ENCODE measurements at regions not wholly inside any gene's neighbourhood (a gene's known extent, or its start where the extent isn't known, plus 50 kb on each side); places are given as distances from the start of the nearest gene placed in this dataset.

DNA sequence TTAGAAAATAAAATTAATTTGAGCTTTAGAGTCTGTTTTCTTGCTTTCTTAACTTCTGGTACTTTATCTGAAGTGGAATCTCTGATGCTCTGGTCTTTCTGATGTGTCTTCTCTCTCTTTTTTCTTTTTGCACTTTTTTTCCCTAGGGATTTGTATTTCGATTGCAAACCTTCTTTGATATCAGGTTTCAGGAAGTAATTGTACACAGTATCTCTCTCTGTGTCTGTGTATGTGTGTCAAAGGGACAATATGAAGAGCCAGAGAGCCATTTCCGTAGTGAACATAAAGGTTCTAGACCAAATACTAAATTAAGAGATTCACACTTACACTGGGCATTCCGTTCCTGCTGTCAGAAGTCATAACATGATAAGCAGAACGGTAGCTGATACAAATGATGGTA lies 325.0 kb downstream of the PCDH7 start:
- no peak for ATAC-seq
- no peak overlapping the region for H3K27ac ChIP-seq
- H3K4me1 ChIP-seq = no peaks in the 10 kb centered on the region
- H3K4me3 ChIP-seq = no peak overlapping the region
- intact Hi-C loops (cut with DNase I) = no loop called here
- no peak for DNase-seq
- no peaks in the 10 kb centered on the region for H3K9me3 ChIP-seq
- no peaks in the 10 kb centered on the region for H3K27me3 ChIP-seq
- TF ChIP-seq CTCF (IDR thresholded peaks at IDR 0.05) = no peak
- H3K36me3 ChIP-seq = no peaks in the 10 kb centered on the region

- no peaks in the 10 kb centered on the region for H3K36me3 ChIP-seq
- H3K27ac ChIP-seq = no peak overlapping the region
- ATAC-seq = peak; percentile 34
- intact Hi-C loops (cut with DNase I) = no loop called here
- no peak overlapping the region for H3K4me3 ChIP-seq
- DNase-seq = no peak
- H3K9me3 ChIP-seq = no peaks in the 10 kb centered on the region
- H3K27me3 ChIP-seq = no peaks in the 10 kb centered on the region
- H3K4me1 ChIP-seq = no peaks in the 10 kb centered on the region
- peak; percentile 44 for TF ChIP-seq CTCF (IDR thresholded peaks at IDR 0.05)
Measured at GRCh38 chr4:31045724-31046318, 325.7 kb downstream of the PCDH7 start.

DNA sequence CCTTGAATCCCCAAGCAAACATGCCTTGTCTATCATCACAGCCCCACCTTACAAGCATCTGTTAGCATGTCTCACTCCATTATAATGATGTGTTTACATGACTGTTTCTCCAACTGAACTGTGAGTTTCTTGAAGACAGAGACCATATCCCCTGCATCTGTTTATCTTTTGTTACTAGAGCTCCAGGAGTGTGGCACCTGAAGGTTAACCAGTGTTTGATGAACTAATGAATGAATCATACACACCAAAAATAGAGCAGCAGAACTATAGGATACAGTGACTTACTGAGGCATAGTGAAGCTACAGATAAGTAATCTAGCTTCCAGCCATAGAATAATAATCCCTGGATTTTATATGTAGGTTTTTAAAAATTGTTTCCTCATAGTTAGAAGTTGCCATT lies 331.0 kb downstream of the PCDH7 start:
- TF ChIP-seq CTCF (IDR thresholded peaks at IDR 0.05) = no peak
- no peak overlapping the region for H3K27ac ChIP-seq
- H3K4me1 ChIP-seq = no peaks in the 10 kb centered on the region
- H3K4me3 ChIP-seq = no peak overlapping the region
- DNase-seq (no peak), ATAC-seq (no peak)
- intact Hi-C loops (cut with DNase I) = no loop called here
- H3K36me3 ChIP-seq = no peaks in the 10 kb centered on the region
- no peaks in the 10 kb centered on the region for H3K27me3 ChIP-seq
- no peaks in the 10 kb centered on the region for H3K9me3 ChIP-seq

GRCh38 chr4:31051565-31051964 lies 331.4 kb downstream of the PCDH7 start:
- H3K4me3 ChIP-seq = no peak overlapping the region
- no peak overlapping the region for H3K27ac ChIP-seq
- no peak for ATAC-seq
- no peak for TF ChIP-seq CTCF (IDR thresholded peaks at IDR 0.05)
- no peaks in the 10 kb centered on the region for H3K4me1 ChIP-seq
- H3K9me3 ChIP-seq = no peaks in the 10 kb centered on the region
- H3K36me3 ChIP-seq = no peaks in the 10 kb centered on the region
- DNase-seq = no peak
- no peaks in the 10 kb centered on the region for H3K27me3 ChIP-seq
- intact Hi-C loops (cut with DNase I) = no loop called here

DNA sequence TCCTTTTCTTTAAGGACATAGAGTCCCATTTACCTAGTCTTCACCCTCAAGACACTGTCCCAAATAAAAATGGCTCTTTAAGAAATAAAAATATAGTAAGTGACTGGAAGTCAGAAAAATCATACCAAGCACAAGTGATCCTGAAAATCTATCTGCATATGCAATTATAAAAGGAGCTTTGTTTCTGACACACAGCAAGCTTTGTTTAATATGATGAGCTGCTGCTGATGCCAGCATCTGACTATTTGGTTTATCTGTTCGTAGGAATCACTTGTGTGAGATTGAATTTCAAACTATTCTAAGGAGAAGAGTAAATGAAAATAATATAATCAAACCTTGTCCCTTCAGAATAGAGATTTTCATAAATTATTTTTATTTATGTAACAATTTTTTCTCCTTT lies 332.4 kb downstream of the PCDH7 start:
- Histone ChIP-seq H3K27ac (no peak overlapping the region), H3K36me3 (no peaks in the 10 kb centered on the region), H3K27me3 (no peaks in the 10 kb centered on the region), H3K4me1 (no peaks in the 10 kb centered on the region), H3K9me3 (no peaks in the 10 kb centered on the region), H3K4me3 (no peak overlapping the region)
- DNase-seq (no peak), ATAC-seq (no peak)
- TF ChIP-seq CTCF (IDR thresholded peaks at IDR 0.05) = no peak
- intact Hi-C loops (cut with DNase I) = no loop called here

- TF ChIP-seq CTCF (IDR thresholded peaks at IDR 0.05) = no peak
- Histone ChIP-seq H3K4me3 (no peak overlapping the region), H3K27me3 (no peaks in the 10 kb centered on the region), H3K36me3 (no peaks in the 10 kb centered on the region), H3K4me1 (no peaks in the 10 kb centered on the region), H3K27ac (no peak overlapping the region), H3K9me3 (no peaks in the 10 kb centered on the region)
- no peak for ATAC-seq
- intact Hi-C loops (cut with DNase I) = no loop called here
- no peak for DNase-seq
Measured at GRCh38 chr4:31053451-31053850, 333.3 kb downstream of the PCDH7 start.
